ENCODE measurements at regions not wholly inside any gene's neighbourhood (a gene's known extent, or its start where the extent isn't known, plus 50 kb on each side); places are given as distances from the start of the nearest gene placed in this dataset.

DNA sequence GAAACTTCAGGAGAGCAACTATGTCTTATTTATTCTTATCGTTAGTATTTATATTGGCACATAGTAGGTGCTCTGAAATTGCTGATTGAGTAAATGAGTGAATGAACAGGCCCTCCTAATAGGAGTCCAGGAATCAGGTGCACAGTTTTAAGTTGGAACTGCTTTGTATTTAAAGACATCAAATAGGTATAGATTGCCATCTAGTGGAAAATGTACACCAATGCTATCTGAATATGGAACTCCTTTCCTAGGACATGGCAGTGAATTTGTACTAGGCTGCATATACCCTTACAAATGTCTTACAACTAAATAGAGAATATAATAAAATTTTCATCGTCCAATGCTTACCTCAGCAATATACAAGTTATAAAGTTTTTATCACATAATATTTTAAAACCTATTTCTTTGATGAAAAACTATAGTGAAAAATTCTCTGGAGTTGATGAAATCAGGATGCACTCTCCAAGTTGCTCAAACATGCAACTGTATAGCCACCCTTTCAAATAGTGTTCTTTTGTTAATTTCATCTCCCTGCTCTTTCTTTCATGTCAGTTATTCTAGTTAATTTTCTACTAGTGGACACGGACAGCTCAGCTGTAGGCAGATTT, 318.9 kb upstream of the SYT4 start:
- no CpG with 5 or more reads among the region's 3 CpGs for WGBS (ENCODE audit: extremely low coverage, insufficient coverage, insufficient read length)
- H3K27me3 ChIP-seq (ENCODE audit: insufficient read depth, low read length) = no peaks in the 10 kb centered on the region
- H2BK5ac ChIP-seq (ENCODE audit: low read depth, low read length, poor library complexity) = no peak overlapping the region
- no peaks in the 10 kb centered on the region for H3K4me1 ChIP-seq (ENCODE audit: control insufficient read depth in 1 of 2, insufficient read depth in 2 of 2, low read length in 2 of 2)
- no peak overlapping the region for H2BK12ac ChIP-seq (ENCODE audit: low read length)
- no peak overlapping the region for H2AFZ ChIP-seq (ENCODE audit: insufficient read depth, low read length, poor library complexity)
- no peak overlapping the region for H2AK5ac ChIP-seq (ENCODE audit: low read length)
- H3K9me3 ChIP-seq (ENCODE audit: insufficient read depth, low read depth, low read length) = no peaks in the 10 kb centered on the region
- no peak overlapping the region for H3K27ac ChIP-seq (ENCODE audit: low read depth, low read length)
- no peak overlapping the region for H3K4me3 ChIP-seq (ENCODE audit: low read depth, low read length)
- no peak overlapping the region for H4K8ac ChIP-seq (ENCODE audit: low read depth, low read length)
- H3K79me1 ChIP-seq (ENCODE audit: low read length) = no peaks in the 10 kb centered on the region
- H4K91ac ChIP-seq (ENCODE audit: low read depth, low read length) = no peak overlapping the region
- H4K12ac ChIP-seq (ENCODE audit: low read depth, low read length) = no peak overlapping the region
- no peak overlapping the region for H3K23ac ChIP-seq (ENCODE audit: low read length)
- H3K4me2 ChIP-seq (ENCODE audit: low read length) = no peak overlapping the region
- no peaks in the 10 kb centered on the region for H3K79me2 ChIP-seq (ENCODE audit: control insufficient read depth, insufficient read depth, low read length, poor library complexity)
- no peak overlapping the region for H3K9ac ChIP-seq (ENCODE audit: low read length)
- peak in 1 of 2 donors; percentile 46 for DNase-seq
- no peaks in the 10 kb centered on the region for H3K36me3 ChIP-seq (ENCODE audit: control insufficient read depth in 1 of 2, insufficient read depth in 2 of 2, low read length in 2 of 2)
- H3K14ac ChIP-seq (ENCODE audit: low read length) = no peak overlapping the region
- H3K18ac ChIP-seq (ENCODE audit: low read length) = no peak overlapping the region
- no peak overlapping the region for H3K4ac ChIP-seq (ENCODE audit: low read depth, low read length)
- H2BK120ac ChIP-seq (ENCODE audit: insufficient read depth, low read length, poor library complexity) = no peak overlapping the region

GRCh38 chr18:43601432-43601831, 324.1 kb upstream of the SYT4 start:
- Histone ChIP-seq H3K27ac (ENCODE audit: low read depth, low read length) (no peak overlapping the region), H3K4me1 (ENCODE audit: control insufficient read depth in 1 of 2, insufficient read depth in 2 of 2, low read length in 2 of 2) (no peaks in the 10 kb centered on the region)
- DNase-seq = no peak

DNA sequence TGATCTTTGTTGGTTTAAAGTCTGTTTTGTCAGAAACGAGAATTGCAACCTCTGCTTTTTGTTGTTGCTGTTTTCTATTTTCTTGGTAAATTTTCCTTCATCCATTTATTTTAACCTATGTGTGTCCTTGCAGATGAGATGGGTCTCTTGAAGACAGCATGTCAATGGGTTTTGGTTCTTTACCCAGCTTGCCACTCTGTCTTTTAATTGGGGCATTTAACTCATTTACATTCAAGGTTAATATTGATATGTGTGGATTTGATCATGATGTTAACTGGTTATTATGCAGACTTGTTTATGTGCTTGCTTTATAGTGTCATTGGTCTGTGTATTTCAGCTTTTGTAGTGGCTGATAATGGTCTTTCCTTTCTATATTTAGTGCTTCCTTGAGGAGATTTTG, 327.9 kb upstream of the SYT4 start:
- H3K23ac ChIP-seq (ENCODE audit: low read length) = no peak overlapping the region
- H3K4me2 ChIP-seq (ENCODE audit: low read length) = no peak overlapping the region
- no peak for DNase-seq
- H2BK12ac ChIP-seq (ENCODE audit: low read length) = no peak overlapping the region
- H2BK120ac ChIP-seq (ENCODE audit: insufficient read depth, low read length, poor library complexity) = no peak overlapping the region
- no peak overlapping the region for H4K91ac ChIP-seq (ENCODE audit: low read depth, low read length)
- H3K79me2 ChIP-seq (ENCODE audit: control insufficient read depth, insufficient read depth, low read length, poor library complexity) = no peaks in the 10 kb centered on the region
- peaks cover 4% of the 10 kb centered on the region for H3K9me3 ChIP-seq (ENCODE audit: insufficient read depth, low read depth, low read length)
- no peak overlapping the region for H2BK5ac ChIP-seq (ENCODE audit: low read depth, low read length, poor library complexity)
- H3K18ac ChIP-seq (ENCODE audit: low read length) = no peak overlapping the region
- H3K4me3 ChIP-seq (ENCODE audit: low read depth, low read length) = no peak overlapping the region
- H3K14ac ChIP-seq (ENCODE audit: low read length) = no peak overlapping the region
- no peaks in the 10 kb centered on the region for H3K4me1 ChIP-seq (ENCODE audit: control insufficient read depth in 1 of 2, insufficient read depth in 2 of 2, low read length in 2 of 2)
- no peak overlapping the region for H2AFZ ChIP-seq (ENCODE audit: insufficient read depth, low read length, poor library complexity)
- H3K79me1 ChIP-seq (ENCODE audit: low read length) = no peaks in the 10 kb centered on the region
- no peaks in the 10 kb centered on the region for H3K36me3 ChIP-seq (ENCODE audit: control insufficient read depth in 1 of 2, insufficient read depth in 2 of 2, low read length in 2 of 2)
- no peaks in the 10 kb centered on the region for H3K27me3 ChIP-seq (ENCODE audit: insufficient read depth, low read length)
- no peak overlapping the region for H4K8ac ChIP-seq (ENCODE audit: low read depth, low read length)
- no peak overlapping the region for H2AK5ac ChIP-seq (ENCODE audit: low read length)
- no peak overlapping the region for H3K9ac ChIP-seq (ENCODE audit: low read length)
- no peak overlapping the region for H3K27ac ChIP-seq (ENCODE audit: low read depth, low read length)
- H4K12ac ChIP-seq (ENCODE audit: low read depth, low read length) = no peak overlapping the region
- WGBS (ENCODE audit: extremely low coverage, insufficient coverage, insufficient read length) = no CpG with 5 or more reads among the region's 1 CpG
- H3K4ac ChIP-seq (ENCODE audit: low read depth, low read length) = no peak overlapping the region

More at GRCh38 chr18:43601432-43601831, 324.1 kb upstream of the SYT4 start:
- Histone ChIP-seq H3K14ac (ENCODE audit: low read length) (no peak overlapping the region), H3K27me3 (ENCODE audit: insufficient read depth, low read length) (no peaks in the 10 kb centered on the region), H2BK12ac (ENCODE audit: low read length) (no peak overlapping the region), H2AFZ (ENCODE audit: insufficient read depth, low read length, poor library complexity) (no peak overlapping the region), H4K91ac (ENCODE audit: low read depth, low read length) (no peak overlapping the region), H3K9me3 (ENCODE audit: insufficient read depth, low read depth, low read length) (no peaks in the 10 kb centered on the region), H2BK5ac (ENCODE audit: low read depth, low read length, poor library complexity) (no peak overlapping the region), H3K18ac (ENCODE audit: low read length) (no peak overlapping the region), H4K8ac (ENCODE audit: low read depth, low read length) (no peak overlapping the region), H2AK5ac (ENCODE audit: low read length) (no peak overlapping the region), H3K4ac (ENCODE audit: low read depth, low read length) (no peak overlapping the region), H3K36me3 (ENCODE audit: control insufficient read depth in 1 of 2, insufficient read depth in 2 of 2, low read length in 2 of 2) (no peaks in the 10 kb centered on the region), H3K4me3 (ENCODE audit: low read depth, low read length) (no peak overlapping the region), H3K23ac (ENCODE audit: low read length) (no peak overlapping the region), H3K79me1 (ENCODE audit: low read length) (no peaks in the 10 kb centered on the region), H3K9ac (ENCODE audit: low read length) (no peak overlapping the region), H3K4me2 (ENCODE audit: low read length) (no peak overlapping the region), H2BK120ac (ENCODE audit: insufficient read depth, low read length, poor library complexity) (no peak overlapping the region), H3K79me2 (ENCODE audit: control insufficient read depth, insufficient read depth, low read length, poor library complexity) (no peaks in the 10 kb centered on the region), H4K12ac (ENCODE audit: low read depth, low read length) (no peak overlapping the region)
- no CpG with 5 or more reads among the region's 3 CpGs for WGBS (ENCODE audit: extremely low coverage, insufficient coverage, insufficient read length)

DNA sequence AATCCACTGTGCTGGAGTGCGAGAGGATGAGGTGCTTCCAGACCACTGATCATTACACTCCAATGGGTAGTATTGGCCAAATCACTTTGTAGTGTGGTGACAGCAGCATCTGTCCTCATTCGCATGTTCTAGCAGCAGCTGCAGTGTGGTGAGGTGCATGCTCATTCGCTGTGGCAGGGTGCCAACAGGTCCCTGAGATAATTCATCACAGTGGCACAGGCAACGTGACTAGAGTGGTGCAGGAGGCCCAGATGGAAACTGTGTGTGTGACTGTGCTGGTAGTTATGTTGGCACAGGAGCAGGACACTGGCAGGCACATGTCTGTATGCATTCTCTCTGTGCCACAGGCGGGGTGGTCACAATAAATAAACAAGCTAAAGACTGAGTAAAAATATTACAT, 329.5 kb upstream of the SYT4 start:
- no peak overlapping the region for H3K23ac ChIP-seq (ENCODE audit: low read length)
- no peaks in the 10 kb centered on the region for H3K79me1 ChIP-seq (ENCODE audit: low read length)
- H3K9ac ChIP-seq (ENCODE audit: low read length) = no peak overlapping the region
- H3K79me2 ChIP-seq (ENCODE audit: control insufficient read depth, insufficient read depth, low read length, poor library complexity) = no peaks in the 10 kb centered on the region
- no peak overlapping the region for H3K4ac ChIP-seq (ENCODE audit: low read depth, low read length)
- no peak overlapping the region for H2BK12ac ChIP-seq (ENCODE audit: low read length)
- H2BK120ac ChIP-seq (ENCODE audit: insufficient read depth, low read length, poor library complexity) = no peak overlapping the region
- H4K91ac ChIP-seq (ENCODE audit: low read depth, low read length) = no peak overlapping the region
- DNase-seq = no peak
- no peak overlapping the region for H3K14ac ChIP-seq (ENCODE audit: low read length)
- H3K4me1 ChIP-seq (ENCODE audit: control insufficient read depth in 1 of 2, insufficient read depth in 2 of 2, low read length in 2 of 2) = no peaks in the 10 kb centered on the region
- H2AK5ac ChIP-seq (ENCODE audit: low read length) = no peak overlapping the region
- no peak overlapping the region for H3K27ac ChIP-seq (ENCODE audit: low read depth, low read length)
- H3K27me3 ChIP-seq (ENCODE audit: insufficient read depth, low read length) = no peaks in the 10 kb centered on the region
- no peak overlapping the region for H3K18ac ChIP-seq (ENCODE audit: low read length)
- H3K4me2 ChIP-seq (ENCODE audit: low read length) = no peak overlapping the region
- no peaks in the 10 kb centered on the region for H3K36me3 ChIP-seq (ENCODE audit: control insufficient read depth in 1 of 2, insufficient read depth in 2 of 2, low read length in 2 of 2)
- no CpG with 5 or more reads among the region's 5 CpGs for WGBS (ENCODE audit: extremely low coverage, insufficient coverage, insufficient read length)
- no peak overlapping the region for H2AFZ ChIP-seq (ENCODE audit: insufficient read depth, low read length, poor library complexity)
- H3K4me3 ChIP-seq (ENCODE audit: low read depth, low read length) = peak overlapping the region; percentile 30
- peaks cover 4% of the 10 kb centered on the region for H3K9me3 ChIP-seq (ENCODE audit: insufficient read depth, low read depth, low read length)
- no peak overlapping the region for H4K12ac ChIP-seq (ENCODE audit: low read depth, low read length)
- no peak overlapping the region for H2BK5ac ChIP-seq (ENCODE audit: low read depth, low read length, poor library complexity)
- H4K8ac ChIP-seq (ENCODE audit: low read depth, low read length) = no peak overlapping the region

All from trophoblast cell (in vitro differentiated cells and primary cell).